ENCODE measurements at regions not wholly inside any gene's neighbourhood (a gene's known extent, or its start where the extent isn't known, plus 50 kb on each side); places are given as distances from the start of the nearest gene placed in this dataset.

DNA sequence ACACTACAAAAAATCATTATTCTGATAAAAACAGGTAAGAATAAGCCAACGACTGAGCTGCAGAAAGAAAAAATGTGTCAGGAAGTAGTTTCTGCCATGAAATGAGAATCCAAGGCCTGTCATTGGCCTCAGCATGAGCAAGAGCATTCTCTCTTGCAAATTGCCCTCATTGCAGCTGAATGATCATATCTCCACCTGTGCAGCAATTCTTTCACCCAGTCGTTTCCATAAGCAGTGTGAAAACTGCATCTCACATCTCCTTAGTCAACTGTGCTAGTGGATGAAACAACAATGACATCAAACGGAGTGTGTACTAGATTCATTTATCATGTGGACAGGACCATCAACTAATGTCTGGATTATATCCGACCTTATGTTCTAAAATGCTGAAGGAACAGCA lies 88.2 kb upstream of the STXBP5 start:
- Mint-ChIP-seq H3K27me3 (ENCODE audit: insufficient read depth, unreplicated experiment) (no peaks in the 10 kb centered on the region), H3K4me1 (ENCODE audit: insufficient read depth, unreplicated experiment) (no peaks in the 10 kb centered on the region), H3K27ac (ENCODE audit: low read depth, unreplicated experiment) (no peak overlapping the region), H3K9me3 (ENCODE audit: unreplicated experiment) (no peaks in the 10 kb centered on the region), H3K36me3 (ENCODE audit: insufficient read depth, unreplicated experiment) (no peaks in the 10 kb centered on the region), H3K4me3 (ENCODE audit: unreplicated experiment) (no peak overlapping the region)
- DNase-seq (ENCODE audit: unreplicated experiment): no peak
- BruUV-seq (replicated peaks): no TSS peak
- POLR2A ChIA-PET: no interaction called here
- TF ChIP-seq, protein P1, sequence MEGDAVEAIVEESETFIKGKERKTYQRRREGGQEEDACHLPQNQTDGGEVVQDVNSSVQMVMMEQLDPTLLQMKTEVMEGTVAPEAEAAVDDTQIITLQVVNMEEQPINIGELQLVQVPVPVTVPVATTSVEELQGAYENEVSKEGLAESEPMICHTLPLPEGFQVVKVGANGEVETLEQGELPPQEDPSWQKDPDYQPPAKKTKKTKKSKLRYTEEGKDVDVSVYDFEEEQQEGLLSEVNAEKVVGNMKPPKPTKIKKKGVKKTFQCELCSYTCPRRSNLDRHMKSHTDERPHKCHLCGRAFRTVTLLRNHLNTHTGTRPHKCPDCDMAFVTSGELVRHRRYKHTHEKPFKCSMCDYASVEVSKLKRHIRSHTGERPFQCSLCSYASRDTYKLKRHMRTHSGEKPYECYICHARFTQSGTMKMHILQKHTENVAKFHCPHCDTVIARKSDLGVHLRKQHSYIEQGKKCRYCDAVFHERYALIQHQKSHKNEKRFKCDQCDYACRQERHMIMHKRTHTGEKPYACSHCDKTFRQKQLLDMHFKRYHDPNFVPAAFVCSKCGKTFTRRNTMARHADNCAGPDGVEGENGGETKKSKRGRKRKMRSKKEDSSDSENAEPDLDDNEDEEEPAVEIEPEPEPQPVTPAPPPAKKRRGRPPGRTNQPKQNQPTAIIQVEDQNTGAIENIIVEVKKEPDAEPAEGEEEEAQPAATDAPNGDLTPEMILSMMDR (IDR thresholded peaks at IDR 0.05; ENCODE audit: unreplicated experiment): no peak
- intact Hi-C loops (cut with micrococcal nuclease): no loop called here
- CTCF ChIA-PET: interaction anchor here (0.5 to 0.6 kb wide), 2 partner anchors 126 to 233 kb away, joined by 3 read pairs; no protein-coding TSS in a partner anchor

- H3K27me3 Mint-ChIP-seq (ENCODE audit: insufficient read depth, unreplicated experiment): no peaks in the 10 kb centered on the region
- H3K9me3 Mint-ChIP-seq (ENCODE audit: unreplicated experiment): no peaks in the 10 kb centered on the region
- TF ChIP-seq, protein P1 (IDR thresholded peaks at IDR 0.05; ENCODE audit: unreplicated experiment): no peak
- no TSS peak for BruUV-seq (replicated peaks)
- no peak for DNase-seq (ENCODE audit: unreplicated experiment)
- ChIA-PET POLR2A (no interaction called here), CTCF (no interaction called here)
- H3K4me3 Mint-ChIP-seq (ENCODE audit: unreplicated experiment): no peak overlapping the region
- no peaks in the 10 kb centered on the region for H3K36me3 Mint-ChIP-seq (ENCODE audit: insufficient read depth, unreplicated experiment)
- no peak overlapping the region for H3K27ac Mint-ChIP-seq (ENCODE audit: low read depth, unreplicated experiment)
- intact Hi-C loops (cut with micrococcal nuclease): no loop called here
- H3K4me1 Mint-ChIP-seq (ENCODE audit: insufficient read depth, unreplicated experiment): no peaks in the 10 kb centered on the region
Measured at GRCh38 chr6:147117011-147117410, 87.2 kb upstream of the STXBP5 start.

DNA sequence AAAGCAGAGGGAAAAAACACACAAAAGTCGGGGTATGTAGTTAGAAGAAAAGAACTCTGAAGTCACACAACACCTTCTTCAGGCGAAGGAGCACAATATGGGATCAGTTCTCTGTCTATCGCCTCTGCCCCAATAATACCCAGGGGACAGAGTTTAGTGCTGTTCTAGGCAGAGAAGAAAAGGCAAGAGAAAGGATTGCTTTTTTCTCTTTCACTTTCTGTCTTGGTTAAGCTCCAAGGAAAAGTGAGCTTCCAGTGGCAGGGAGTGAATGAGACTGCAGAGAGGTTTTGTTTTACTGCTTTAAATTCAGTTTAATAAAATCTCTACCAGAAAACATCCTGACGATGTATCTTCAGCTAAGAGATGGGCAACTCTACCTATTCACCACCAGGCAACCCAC lies 86.6 kb upstream of the STXBP5 start:
- intact Hi-C loops (cut with micrococcal nuclease): no loop called here
- Mint-ChIP-seq H3K4me1 (ENCODE audit: insufficient read depth, unreplicated experiment) (no peaks in the 10 kb centered on the region), H3K36me3 (ENCODE audit: insufficient read depth, unreplicated experiment) (no peaks in the 10 kb centered on the region), H3K9me3 (ENCODE audit: unreplicated experiment) (no peaks in the 10 kb centered on the region), H3K27me3 (ENCODE audit: insufficient read depth, unreplicated experiment) (no peaks in the 10 kb centered on the region), H3K27ac (ENCODE audit: low read depth, unreplicated experiment) (no peak overlapping the region), H3K4me3 (ENCODE audit: unreplicated experiment) (no peak overlapping the region)
- CTCF ChIA-PET: interaction anchor here (0.7 kb wide), 1 partner anchor 228 kb away, joined by 4 read pairs; no protein-coding TSS in a partner anchor
- TF ChIP-seq, protein P1 (IDR thresholded peaks at IDR 0.05; ENCODE audit: unreplicated experiment): no peak
- BruUV-seq (replicated peaks): no TSS peak
- POLR2A ChIA-PET: interaction anchor here (0.5 kb wide), 1 partner anchor 99 kb away, joined by 3 read pairs; no protein-coding TSS in a partner anchor
- DNase-seq (ENCODE audit: unreplicated experiment): no peak

GRCh38 chr6:147119310-147119709 lies 84.9 kb upstream of the STXBP5 start:
- Mint-ChIP-seq H3K36me3 (ENCODE audit: insufficient read depth, unreplicated experiment) (no peaks in the 10 kb centered on the region), H3K27me3 (ENCODE audit: insufficient read depth, unreplicated experiment) (no peaks in the 10 kb centered on the region), H3K9me3 (ENCODE audit: unreplicated experiment) (no peaks in the 10 kb centered on the region), H3K27ac (ENCODE audit: low read depth, unreplicated experiment) (no peak overlapping the region), H3K4me3 (ENCODE audit: unreplicated experiment) (no peak overlapping the region), H3K4me1 (ENCODE audit: insufficient read depth, unreplicated experiment) (no peaks in the 10 kb centered on the region)
- DNase-seq (ENCODE audit: unreplicated experiment): no peak
- TF ChIP-seq, protein P1 (IDR thresholded peaks at IDR 0.05; ENCODE audit: unreplicated experiment): no peak
- CTCF ChIA-PET: no interaction called here
- POLR2A ChIA-PET: no interaction called here
- no TSS peak for BruUV-seq (replicated peaks)
- intact Hi-C loops (cut with micrococcal nuclease): no loop called here

Measured in MCF 10A (cell line).